IPS-NIHi7 (cell line): ENCODE measurements at regions not wholly inside any gene's neighbourhood (a gene's known extent, or its start where the extent isn't known, plus 50 kb on each side); places are given as distances from the start of the nearest gene placed in this dataset.

Experiments used
- DNase-seq: peaks from one replicate; pipeline ENCODE4 v3.0.0; 2012; ENCODE audit warnings: mixed read lengths; ENCODE audit errors: extremely low spot score

DNA sequence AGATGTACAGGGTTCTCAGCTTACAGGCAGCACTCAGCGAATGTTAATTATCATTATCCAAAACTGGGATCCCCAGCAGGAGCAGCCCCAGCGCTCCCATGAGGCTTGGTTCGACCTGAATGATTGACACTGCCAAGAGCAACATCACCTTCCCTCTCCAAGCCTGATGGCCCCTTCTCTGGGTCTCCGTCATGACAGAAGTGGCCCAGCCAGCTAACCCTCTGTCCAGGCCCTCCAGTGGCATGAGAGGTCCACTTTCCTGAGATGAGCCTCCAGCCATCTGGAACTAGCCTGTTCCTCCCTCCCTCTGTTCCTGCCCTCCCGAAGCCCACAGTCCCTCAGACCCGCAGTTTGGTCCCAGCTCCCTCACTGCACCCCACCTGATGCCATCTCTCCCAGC, 97.0 kb upstream of the RAB6C start:
- no peak for DNase-seq

DNA sequence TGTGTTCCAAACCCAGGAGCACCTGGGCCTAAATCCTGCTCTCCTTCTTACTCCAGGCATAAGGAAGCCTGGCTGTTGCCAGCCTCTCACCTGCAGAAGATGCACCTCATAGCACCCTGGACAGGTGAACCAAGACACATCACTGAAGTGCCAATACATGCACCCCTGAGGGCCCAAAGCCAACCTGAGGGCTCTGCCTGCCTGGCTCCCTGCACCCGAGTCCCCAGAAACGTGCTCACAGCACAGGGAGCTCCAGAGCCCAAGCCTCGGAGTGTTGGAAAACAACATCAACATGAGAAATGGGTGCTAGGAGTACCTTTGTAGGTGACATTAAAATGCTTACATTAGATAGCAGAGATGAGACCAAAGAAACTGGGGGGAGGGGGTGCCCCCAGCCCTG, 96.3 kb upstream of the RAB6C start:
- no peak for DNase-seq

DNA sequence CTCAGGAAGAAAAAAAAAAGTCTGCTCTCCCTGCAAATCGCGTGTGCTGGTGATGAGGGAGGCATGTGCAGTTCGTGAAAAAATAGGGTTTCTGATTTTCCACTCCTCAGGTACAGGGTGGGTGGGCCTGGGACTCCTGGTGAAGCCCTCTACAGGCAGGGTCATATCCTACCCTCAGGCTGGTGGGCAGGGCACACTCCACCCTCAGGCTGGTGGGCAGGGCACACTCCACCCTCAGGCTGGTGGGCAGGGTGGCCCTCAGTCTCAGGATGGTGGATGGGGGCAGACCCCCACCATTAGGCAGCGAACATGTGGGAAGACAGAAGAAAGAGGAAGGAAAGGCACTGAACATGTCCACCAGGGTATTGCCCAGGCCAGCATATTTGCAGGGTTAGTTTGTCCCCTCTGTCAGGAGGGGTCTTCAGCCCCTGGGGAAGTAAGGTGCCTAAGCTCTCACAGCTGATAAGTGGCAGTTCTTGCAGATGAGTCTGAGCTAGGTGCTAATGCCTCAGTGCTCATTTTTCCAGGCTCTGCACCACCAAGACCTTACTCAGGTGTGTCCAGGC, 95.2 kb upstream of the RAB6C start:
- DNase-seq, result no peak

DNA sequence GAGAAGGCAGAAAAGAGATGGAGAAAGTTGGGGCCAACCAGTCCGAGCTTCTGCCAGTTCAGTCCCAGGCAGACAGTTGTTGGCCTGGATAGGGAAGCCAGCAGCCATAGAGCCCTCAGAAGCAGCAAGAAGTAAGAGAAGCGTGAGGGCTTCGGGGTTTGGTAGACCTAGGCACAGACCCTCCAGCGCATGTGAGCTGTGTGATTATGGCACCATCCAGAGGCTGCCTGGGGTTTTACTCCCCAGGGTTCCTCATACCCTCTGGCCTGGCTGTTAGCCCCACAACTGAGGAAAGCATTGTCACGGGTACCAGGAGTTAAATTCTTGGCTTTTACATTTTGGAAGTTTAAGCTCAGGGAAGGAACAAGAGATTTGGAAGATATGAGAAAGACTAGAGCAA, 93.7 kb upstream of the RAB6C start:
- DNase-seq, result peak; percentile 49

DNA sequence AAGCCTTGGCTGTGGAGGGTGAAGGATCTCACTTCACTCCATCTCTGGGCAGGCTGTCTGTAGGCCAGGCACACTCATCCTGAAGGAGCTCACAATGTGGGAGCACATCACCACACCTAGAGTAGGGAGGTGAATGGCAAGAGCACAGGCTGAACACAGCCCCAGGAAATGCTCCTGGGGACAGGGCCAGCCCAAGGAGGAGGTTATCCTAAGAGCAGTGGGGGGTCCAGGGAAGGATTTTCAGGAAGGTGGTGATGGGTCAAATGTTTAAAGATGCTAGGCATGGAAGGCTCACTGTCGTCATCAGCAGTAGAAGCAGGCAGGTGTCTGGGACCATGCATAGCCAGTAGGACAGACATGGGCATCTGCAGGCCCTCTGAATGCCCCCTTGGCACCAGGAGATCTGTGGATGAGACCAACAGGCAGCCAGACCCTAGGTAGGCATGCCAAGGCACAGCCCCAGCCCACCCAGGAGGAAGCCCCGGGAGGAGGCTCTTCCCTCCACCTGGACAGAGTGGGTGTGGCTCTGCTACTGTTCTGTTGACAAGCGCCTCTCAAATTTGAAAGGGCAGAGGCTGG, 91.7 kb upstream of the RAB6C start:
- DNase-seq, result no peak

DNA sequence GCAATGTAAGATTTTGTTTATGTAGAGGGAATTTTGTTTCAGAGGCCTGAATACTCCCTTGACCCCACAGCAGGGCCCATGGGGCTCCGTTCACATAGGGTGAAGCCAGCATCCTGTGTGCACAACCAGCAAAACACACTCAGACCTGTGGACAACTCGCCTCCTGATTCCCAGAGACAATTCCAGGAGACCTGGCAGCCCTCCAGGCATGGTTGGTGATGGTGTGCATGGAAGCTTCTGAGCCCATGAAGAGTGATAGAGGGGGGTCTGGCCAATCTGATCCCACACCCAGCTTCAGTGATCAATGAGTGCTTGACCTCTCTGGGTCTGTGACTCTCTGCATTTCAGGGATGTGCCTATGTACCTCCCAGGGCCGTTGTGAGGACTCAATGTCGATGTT, 91.0 kb upstream of the RAB6C start:
- DNase-seq, result no peak

DNA sequence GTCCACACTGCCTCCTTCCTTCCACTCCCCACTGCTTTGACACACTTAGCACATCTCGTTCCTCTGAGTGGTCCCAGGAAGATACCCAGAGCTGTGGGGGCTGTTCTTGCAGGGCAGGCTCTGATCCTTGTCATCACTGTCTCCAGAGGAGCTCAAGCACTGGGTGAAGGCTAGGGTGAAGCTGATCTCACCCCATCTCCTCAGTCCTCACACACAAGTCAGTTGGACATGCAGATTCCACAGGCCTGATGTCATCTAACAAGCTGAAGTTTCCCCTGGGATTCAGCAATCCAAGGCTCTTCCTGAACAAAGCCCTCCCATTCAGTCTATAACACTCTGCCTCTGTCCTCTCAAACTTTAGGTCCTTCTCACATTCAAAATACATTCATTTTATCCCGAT, 90.6 kb upstream of the RAB6C start:
- DNase-seq, result no peak

DNA sequence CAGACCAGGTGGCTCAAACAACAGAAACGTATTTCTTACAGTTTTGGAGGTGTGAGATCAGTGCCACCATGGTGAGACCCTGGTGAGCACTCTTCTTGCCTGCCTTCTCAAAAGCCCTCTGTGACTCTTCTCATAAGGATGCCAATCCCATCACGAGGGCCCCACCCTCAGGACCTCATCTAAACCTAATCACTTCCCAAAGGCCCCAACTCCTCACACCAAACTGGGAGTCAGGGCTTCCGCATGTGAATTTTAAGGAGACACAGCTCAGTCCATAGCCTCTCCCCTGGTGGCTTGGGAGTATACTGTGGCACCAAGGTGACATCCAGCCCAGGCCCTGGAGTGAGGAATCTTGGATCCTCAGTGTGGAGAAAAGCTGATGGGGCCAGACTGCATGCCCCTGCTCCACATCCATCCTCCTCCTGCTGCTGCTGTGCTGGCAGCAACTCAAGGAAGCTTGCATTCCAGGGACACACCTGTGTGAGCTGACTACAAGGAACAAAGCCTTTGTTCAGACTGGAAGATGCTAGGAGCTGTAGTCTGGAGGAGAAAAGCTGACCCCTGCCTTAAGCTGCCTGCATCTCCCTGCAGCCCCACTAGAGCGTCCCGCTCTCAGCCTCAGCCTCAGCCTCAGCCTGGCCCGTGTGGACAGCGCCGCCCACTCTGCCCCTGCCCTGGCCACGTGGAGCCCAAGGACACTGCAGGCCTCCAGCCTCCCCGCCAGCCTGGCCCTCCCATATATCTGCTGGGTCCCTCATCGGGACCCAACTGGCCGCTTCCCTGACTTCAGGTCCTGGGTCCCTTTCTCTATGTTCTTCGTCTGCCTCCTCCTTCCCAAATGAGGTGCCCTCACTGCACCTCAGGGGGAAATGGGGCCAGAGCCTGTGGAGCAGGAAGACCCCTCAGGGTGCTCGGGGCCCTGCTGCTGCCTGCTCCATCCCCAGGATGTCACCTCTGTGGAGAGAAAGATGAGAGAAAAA, 87.8 kb upstream of the RAB6C start:
- DNase-seq, result peak; percentile 31

DNA sequence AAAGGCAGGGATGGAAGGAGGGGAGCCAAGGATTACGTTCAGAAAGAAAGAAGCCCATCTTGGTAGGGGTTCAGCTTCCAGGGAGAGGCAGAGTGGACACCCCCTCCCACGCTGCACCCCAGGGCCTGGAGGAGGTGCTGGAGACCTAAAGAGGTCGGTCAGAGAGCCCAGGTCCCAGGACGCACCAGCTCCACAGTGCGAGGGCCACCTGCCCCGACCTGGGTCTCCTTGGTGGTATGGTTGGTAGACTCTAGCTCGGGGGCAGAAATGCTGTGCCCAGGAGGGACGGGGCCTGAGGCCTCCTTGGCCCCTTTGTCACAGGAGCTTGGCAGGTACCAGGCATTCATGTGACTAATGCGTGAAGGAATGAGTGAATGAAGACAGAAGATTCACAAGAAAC, 87.1 kb upstream of the RAB6C start:
- no peak for DNase-seq

DNA sequence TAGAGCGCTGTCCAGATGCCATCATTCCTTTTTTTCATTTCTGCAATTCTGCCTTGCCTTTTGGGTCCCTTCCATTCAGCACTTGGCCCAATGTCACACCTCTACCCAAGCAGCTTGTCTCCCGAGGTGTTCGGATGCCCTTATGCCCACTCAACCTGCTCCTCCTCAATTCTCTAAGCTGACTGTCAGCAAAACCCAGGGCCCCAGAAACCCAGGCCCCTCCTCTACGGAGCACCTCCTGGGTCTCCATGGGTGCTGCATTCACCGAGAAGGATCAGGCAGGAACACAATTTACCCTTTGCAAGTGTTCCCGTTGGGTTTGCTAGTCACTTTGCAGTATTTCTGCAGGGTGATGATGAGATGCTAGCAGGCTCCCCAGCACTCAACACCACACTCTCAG, 86.7 kb upstream of the RAB6C start:
- no peak for DNase-seq

DNA sequence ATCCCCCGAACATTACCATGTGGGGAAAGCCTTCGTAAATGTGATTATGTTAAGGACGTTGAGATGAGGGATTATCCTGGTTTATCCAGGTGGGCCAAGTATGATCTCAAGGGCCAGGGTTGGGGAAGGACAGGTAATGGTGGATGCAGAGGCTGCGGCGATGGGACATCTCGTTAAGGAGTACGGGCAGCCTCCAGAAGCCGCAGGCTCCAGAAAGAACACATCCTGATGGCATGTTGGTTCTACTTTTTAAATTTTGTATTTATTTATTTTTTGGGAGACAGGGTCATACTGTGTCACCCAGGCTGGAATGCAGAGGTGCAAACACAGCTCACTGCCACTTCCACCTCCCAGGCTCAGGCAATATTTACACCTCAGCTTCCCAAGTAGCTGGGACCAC, 86.2 kb upstream of the RAB6C start:
- DNase-seq, result no peak

DNA sequence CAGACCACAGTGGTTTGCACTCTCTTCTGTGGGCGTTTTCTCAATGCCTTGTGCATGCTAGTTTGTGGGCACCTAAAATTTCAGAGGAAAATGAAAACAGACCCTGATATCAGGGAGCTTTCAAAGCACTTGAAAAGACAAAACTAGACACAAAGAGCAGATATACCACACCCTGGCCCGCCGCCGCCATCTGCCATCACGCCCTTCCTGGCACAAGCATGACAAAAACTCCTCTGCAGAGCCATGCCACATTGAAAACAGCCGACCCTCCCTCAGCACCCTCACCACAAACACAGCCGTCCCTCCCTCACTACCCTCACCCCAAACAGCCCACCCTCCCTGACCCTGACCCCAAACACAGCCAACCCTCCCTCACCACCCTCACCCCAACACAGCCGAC, 84.8 kb upstream of the RAB6C start:
- no peak for DNase-seq

DNA sequence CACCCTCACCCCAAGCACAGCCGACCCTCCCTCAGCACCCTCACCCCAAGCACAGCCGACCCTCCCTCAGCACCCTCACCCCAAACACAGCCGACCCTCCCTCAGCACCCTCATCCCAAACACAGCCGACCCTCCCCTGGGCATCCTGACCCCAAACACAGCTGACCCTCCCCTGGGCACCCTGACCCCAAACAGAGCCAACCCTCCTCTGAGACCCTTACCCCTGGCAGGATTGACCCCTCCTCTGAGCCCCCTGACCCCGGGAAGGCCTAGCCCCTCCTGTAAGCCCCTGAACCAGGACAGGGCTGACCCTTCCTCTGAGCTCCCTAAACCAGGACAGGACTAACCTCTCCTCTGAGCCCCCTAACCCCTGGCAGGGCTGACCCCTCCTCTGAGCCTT, 84.4 kb upstream of the RAB6C start:
- no peak for DNase-seq

DNA sequence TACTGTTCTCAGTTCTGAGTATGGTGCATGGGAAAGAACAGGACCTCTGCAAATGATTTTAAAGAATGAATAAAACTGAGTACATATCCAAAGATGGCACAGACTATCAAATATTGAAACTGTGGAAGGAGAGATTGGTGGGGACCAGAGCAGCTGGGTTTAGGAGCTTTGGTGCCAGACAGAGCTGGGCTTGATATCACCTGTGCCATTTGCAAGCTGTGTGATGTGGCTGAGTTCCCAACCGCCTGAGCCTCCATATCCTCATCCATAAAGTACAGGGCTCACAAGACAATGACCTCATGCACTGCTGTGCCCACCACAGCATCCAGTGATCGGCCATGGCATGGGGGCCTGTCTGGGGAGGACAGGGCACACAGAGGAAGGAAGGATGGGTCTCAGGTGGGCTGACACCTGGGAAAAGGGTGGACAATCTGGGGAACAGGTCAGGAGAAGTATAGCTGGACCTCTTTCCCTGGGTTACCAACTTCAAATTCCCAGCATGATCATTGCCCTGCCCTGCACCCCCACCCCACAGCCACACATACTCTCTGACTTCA, 83.9 kb upstream of the RAB6C start:
- no peak for DNase-seq

DNA sequence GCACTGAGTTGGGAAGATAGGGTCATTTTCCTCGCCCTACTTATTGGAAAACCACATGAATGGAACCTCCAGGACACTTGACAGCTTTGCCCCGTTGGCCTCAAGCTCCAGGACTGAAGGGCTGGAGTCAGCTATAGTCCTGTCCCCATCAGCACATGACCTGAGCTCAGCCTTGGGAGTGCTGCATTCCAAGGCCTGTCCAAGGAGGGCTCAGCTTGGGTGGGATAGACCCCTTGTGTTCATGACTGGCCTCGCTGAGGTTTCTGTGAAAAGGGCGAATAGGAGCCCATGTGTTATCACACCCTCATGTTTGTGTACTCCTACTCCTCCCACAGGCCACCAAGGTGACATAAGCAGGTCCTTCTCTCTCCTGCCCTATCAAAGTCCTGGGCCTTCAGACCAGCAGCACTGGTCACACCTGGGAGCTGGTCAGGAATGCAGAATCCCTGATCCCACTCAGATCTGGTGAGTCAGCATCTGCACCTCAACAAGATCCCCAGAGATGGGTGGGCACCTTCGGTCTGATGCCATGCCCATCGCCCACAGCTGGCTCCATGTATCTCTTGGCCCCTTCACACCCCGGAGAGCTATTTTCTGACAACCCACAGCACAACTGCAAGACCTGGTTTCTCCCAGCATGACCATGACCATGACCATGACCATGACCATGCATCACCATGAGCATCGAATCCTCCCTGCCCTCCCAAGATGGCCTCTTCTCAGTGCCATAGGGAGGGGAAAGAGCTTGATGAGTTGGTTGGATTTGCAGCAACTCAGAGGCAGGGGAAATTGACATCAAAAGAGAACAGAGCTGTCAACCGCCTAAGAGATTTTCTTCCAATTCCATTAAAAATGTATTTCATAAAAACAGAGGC, 83.0 kb upstream of the RAB6C start:
- no peak for DNase-seq

DNA sequence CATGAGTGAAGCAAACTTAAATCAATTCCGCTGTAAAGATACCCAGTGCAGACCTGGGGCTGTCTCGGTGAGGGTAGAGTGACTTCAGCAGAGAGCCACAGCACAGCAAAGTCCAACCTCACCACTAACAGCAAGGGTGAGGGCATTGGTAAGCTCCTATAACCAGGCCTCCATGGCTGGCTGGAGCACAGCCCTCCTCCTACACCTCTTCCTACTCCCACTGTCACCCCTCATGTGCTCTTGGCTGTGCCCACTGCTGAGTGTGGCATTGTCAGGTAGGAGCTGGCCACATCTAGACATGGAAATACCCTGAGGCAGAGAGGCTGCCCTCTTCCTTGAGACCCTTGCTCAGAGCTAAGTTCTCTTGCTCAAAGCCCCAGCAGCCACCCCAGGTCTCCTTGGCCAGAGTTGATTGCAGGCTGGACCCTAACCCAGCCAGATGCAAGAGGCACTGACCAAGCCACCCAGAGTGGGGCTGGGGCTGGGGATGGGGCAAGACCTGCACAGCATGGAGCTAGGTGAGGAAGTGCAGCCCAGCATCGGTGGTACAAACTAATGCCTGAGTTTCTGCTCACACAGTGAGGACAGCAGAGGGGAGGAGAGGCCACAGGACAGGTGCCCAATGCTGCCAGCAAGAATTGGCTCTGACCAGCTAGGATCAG, 77.6 kb upstream of the RAB6C start:
- DNase-seq, result no peak

DNA sequence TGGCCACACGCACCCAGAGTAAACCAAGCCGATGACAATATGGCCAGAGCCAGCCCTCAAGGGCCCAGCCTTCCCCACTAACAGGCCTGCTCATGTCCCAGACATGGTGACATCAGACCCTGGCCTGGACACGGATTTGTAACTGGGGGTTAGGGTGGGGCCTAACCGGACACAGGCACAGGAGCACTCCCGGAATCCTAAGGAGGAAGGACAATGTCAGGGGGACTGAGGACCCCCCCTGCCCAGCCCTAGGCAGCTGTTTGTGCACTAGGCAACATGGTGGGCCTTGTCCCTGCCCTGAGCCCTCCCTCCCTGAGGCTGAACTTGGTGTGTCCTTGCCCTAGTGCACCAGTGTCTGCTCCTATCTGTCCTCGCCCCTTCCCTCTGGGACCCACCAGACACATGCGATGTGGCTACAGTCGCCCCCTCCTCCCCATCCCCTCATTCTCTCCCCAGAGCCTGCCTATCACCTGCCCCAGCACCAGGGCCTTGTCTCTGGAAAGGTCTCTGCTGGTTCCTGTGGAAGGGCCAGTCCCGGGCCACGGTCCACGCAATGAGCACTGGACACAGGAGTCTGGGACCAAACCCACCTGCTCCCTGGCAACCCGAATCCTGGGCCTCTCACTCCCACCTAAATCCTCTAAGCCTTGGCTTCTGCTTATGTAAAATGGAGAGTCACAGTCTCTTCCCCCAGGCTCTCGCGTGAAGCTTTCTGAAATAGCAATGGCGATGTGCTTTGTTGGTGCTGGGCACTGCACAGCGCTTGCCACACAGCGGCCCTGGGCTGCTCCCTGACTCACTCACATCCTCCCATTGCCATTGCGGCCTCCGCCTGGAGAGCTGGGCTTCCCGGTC, 76.5 kb upstream of the RAB6C start:
- DNase-seq, result no peak

DNA sequence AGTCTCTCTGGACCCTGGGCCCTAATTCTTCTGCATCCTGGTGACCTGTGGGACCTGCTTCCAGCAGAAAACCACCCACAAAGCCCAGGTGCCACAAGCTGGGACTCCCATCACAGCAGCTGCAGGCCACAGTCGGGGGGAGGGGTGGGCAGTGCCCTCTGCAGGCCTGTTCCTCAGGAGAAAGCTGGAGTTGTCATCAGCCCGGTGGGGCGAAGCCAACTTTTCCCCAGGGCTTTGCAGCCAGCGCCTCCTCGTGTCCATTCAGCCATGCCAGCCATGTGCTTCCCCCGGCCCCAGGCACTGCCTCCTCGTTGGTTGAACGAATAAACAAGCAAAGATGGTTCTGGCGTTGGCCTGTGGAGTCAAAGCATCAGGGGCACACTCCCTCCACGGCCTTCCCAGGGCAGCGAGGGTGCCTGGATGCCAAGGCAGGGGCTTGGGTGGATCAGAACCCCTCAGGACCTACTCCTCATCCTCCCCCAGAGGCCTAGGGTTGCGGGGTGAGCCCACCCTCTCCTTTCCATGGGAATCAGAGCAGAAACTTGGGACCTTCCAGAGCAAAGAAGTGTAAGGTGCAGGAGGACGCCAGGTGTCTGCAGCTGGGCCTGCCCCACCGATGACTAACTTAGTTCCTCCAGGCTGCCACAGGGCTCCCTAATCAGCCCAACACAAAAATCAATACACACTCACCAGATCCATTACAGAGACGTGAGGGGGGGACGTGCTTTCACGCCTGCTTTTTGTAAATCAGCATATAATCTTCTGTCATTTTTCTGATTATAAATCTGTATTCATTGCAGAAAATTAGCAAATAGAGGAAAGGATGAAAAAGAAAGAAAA, 75.7 kb upstream of the RAB6C start:
- peak; percentile 67 for DNase-seq
